ENCODE measurements at regions not wholly inside any gene's neighbourhood (a gene's known extent, or its start where the extent isn't known, plus 50 kb on each side); places are given as distances from the start of the nearest gene placed in this dataset.
"Not testable (repeated sequence)": the region's sequence is repeated elsewhere in the genome, so short reads cannot be mapped to it uniquely, and the experiment has no call there.

DNA sequence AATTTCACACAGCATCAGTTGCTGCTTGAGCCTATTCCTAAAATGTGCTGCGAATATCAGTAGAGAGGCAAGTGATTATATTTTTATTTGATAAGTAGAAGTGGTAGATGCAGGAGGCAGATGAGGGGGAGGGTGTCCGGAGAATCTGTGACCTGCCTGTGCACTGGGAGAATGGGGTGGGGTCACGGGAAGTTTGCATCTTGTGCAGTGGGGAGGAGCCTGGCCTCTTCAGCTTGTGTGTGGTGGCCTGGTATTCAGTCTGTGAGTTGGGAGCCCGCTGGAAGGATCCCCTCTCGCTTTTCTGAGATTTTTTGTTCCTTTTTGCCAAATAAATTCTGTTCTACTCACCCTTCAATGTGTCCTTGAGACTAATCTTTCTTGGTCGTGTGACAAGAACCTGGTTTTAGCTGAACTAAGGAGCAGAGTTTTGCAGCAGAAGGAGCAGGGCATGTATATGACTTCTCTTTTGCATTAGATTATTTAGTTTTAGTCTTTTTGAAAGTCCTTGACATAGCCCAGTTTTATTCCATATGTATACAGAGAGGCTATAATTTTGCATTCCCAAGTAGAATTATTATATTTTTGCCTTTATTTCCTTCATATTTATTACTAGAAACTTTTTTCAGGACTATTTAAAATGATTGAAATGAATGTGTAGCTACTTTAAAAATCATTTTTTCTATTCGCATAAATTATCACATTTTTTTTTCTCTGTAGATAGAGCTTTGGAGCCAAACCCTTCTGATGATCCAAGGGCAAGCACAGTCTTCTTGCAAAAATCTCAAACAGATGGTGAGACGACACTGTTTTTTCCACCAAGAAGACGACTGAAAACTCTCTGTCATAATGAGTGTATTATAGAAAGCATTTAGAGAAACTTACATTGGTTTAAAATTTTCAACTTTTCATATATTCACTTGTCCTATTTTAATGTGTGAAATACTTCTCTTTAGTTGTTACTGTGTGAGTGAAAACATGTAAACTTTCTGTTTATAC lies 1257.2 kb downstream of the UQCRFS1 start:
- no peak for TF ChIP-seq CTCF (IDR thresholded peaks at IDR 0.05; ENCODE audit: control extremely low read depth, extremely low read depth, low read depth, missing control alignments)
- DNase-seq (ENCODE audit: extremely low spot score): no peak
- ChIA-PET CTCF (interaction anchor here (0.7 to 1.0 kb wide), 2 partner anchors 10 to 22 kb away, joined by 3 read pairs; no protein-coding TSS in a partner anchor), POLR2A (interaction anchor here (0.7 kb wide), 1 partner anchor 437 kb away, joined by 3 read pairs; no protein-coding TSS in a partner anchor)

DNA sequence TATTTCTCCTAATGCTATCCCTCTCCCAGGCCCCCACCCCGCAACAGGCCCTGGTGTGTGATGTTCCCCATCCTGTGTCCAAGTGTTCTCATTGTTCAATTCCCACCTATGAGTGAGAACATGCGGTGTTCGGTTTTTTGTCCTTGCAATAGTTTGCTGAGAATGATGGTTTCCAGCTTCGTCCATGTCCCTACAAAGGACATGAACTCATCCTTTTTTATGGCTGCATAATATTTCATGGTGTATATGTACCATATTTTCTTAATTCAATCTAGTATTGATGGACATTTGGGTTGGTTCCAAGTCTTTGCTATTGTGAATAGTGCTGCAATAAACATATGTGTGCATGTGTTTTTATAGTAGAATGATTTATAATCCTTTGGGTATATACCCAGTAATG lies 1270.3 kb downstream of the UQCRFS1 start:
- POLR2A ChIA-PET; CTCF ChIA-PET; DNase-seq (ENCODE audit: extremely low spot score): not testable (repeated sequence)

- ChIA-PET CTCF (no interaction called here), POLR2A (no interaction called here)
- no peak for DNase-seq (ENCODE audit: extremely low spot score)
- no peak for TF ChIP-seq CTCF (IDR thresholded peaks at IDR 0.05; ENCODE audit: control extremely low read depth, extremely low read depth, low read depth, missing control alignments)
Measured at GRCh38 chr19:27936139-27936538, 1276.8 kb downstream of the UQCRFS1 start.

DNA sequence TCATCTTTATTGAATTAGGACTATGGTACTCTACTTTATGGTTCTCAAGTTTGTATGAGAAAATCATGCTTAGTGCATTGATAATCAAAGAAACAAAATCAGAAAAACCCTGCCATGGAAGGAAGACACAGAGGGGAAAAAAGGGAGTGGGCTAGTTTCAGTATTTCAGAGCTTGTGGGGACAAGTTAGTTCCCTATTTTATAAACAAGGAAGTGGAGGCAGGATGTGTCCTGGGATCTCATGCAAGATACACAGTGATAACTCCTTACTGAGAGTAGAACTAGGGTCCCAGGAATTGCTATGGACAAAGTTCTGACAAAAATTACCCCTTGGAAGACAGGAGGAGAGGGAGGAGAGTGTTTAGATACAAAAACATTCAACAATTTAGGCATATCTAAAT lies 1277.3 kb downstream of the UQCRFS1 start:
- CTCF ChIA-PET: no interaction called here
- POLR2A ChIA-PET: no interaction called here
- no peak for DNase-seq (ENCODE audit: extremely low spot score)
- no peak for TF ChIP-seq CTCF (IDR thresholded peaks at IDR 0.05; ENCODE audit: control extremely low read depth, extremely low read depth, low read depth, missing control alignments)

GRCh38 chr19:27929399-27929798 lies 1283.6 kb downstream of the UQCRFS1 start:
- ChIA-PET CTCF (no interaction called here), POLR2A (no interaction called here)
- TF ChIP-seq CTCF (IDR thresholded peaks at IDR 0.05; ENCODE audit: control extremely low read depth, extremely low read depth, low read depth, missing control alignments): no peak
- DNase-seq (ENCODE audit: extremely low spot score): no peak

GRCh38 chr19:27925202-27925601 lies 1287.7 kb downstream of the UQCRFS1 start:
- no peak for TF ChIP-seq CTCF (IDR thresholded peaks at IDR 0.05; ENCODE audit: control extremely low read depth, extremely low read depth, low read depth, missing control alignments)
- no peak for DNase-seq (ENCODE audit: extremely low spot score)
- ChIA-PET CTCF (no interaction called here), POLR2A (no interaction called here)

- ChIA-PET POLR2A (no interaction called here), CTCF (interaction anchor here (0.9 to 1.7 kb wide), 2 partner anchors 9 to 376 kb away, joined by 3 to 4 read pairs; no protein-coding TSS in a partner anchor)
- DNase-seq (ENCODE audit: extremely low spot score): no peak
- no peak for TF ChIP-seq CTCF (IDR thresholded peaks at IDR 0.05; ENCODE audit: control extremely low read depth, extremely low read depth, low read depth, missing control alignments)
Measured at GRCh38 chr19:27922970-27923369, 1290.0 kb downstream of the UQCRFS1 start.
